Ovary (tissue), 7 donors: ENCODE measurements at regions not wholly inside any gene's neighbourhood (a gene's known extent, or its start where the extent isn't known, plus 50 kb on each side); places are given as distances from the start of the nearest gene placed in this dataset.

ENCODE experiments used
- DNase-seq, 5 donors: peaks; one replicate each; pipeline ENCODE4 v3.0.0-alpha.2; 2019 to 2020
- H3K27ac ChIP-seq, 2 donors: fragments of 200-600 bp; one replicate each; pipeline versions ENCODE4 v1.5.1 to v1.8.0; 2019 to 2022
- H3K27me3 ChIP-seq: fragments of 200-600 bp; one replicate; pipeline ENCODE4 v1.8.0; 2022
- H3K36me3 ChIP-seq: fragments of 200-600 bp; sonication (generic); one replicate; pipeline ENCODE4 v1.5.1; 2019
- H3K4me1 ChIP-seq: one replicate; pipeline ENCODE4 v1.8.1; 2013; ENCODE audit warnings: mild to moderate bottlenecking, moderate library complexity; ENCODE audit not compliant: insufficient read depth
- H3K4me3 ChIP-seq: fragments of 200-600 bp; sonication (generic); one replicate; pipeline ENCODE4 v1.5.1; 2017
- H3K9me3 ChIP-seq, 2 donors: fragments of 200-600 bp in 1 of 2; sonication (generic) in 1 of 2; one replicate each; pipeline versions ENCODE4 v1.5.1 to v1.8.1; 2013 to 2019; ENCODE audit warnings: mild to moderate bottlenecking in 1 of 2, moderate library complexity in 1 of 2
- CTCF ChIP-seq, 3 donors: fragments of 450-650 bp in 2 of 3; fragments of 200-600 bp in 1 of 3; IDR thresholded peaks; one replicate each; pipeline versions ENCODE4 v1.5.1 to v1.8.0; 2016 to 2022; ENCODE audit warnings: antibody characterized with exemption in 3 of 3, mild to moderate bottlenecking in 1 of 3
- EP300 ChIP-seq: sonication (generic); formaldehyde crosslinking; IDR thresholded peaks from one replicate; pipeline ENCODE4 v1.6.1; 2017; ENCODE audit warnings: antibody characterized with exemption
- POLR2A ChIP-seq: fragments of 450-650 bp; IDR thresholded peaks from one replicate; pipeline ENCODE4 v1.6.1; 2017; ENCODE audit warnings: antibody characterized with exemption, mild to moderate bottlenecking, moderate library complexity
- WGBS, 3 donors: extraction: QIAGEN DNeasy Blood & Tissue Kit in 1 of 3; methylation state at CpG; one replicate each; pipeline versions ENCODE4 v1.1.5 to v1.1.7; 2013 to 2017; 5-methylcytosine and 5-hydroxymethylcytosine counted together
- intact Hi-C, 4 donors: fragments of 100-400 bp; cut with DNase I; formaldehyde crosslinking; loops; one replicate each; pipeline versions ENCODE4 v1.11.0 to v1.15.1; 2022 to 2023
- donor health status: DM: no; HTN: no; CAD: no; lungs with moderate emphysema.
- donor health status: DM: no; HTN: no; CAD: no.
- donor health status: Bipolar disorder and iron deficiency.
- donor health status: DM: no; HTN: no; CAD: no.
- donor health status: DM: yes; HTN: yes; CAD: no.

GRCh38 chr4:143046906-143047305 lies 137.8 kb upstream of the USP38 start:
- WGBS, 3 donors = 87 to 96% (median 93%) methylated on average over 4 of the region's 4 CpGs
- Histone ChIP-seq H3K4me3 (no peak overlapping the region), H3K9me3 (no peaks in the 10 kb centered on the region), H3K36me3 (no peaks in the 10 kb centered on the region), H3K27ac (no peak overlapping the region), H3K4me1 (no peaks in the 10 kb centered on the region), H3K27me3 (no peaks in the 10 kb centered on the region)
- no peak for TF ChIP-seq POLR2A
- no peak for TF ChIP-seq EP300
- no peak for TF ChIP-seq CTCF (IDR thresholded peaks at IDR 0.05)
- DNase-seq = no peak
- intact Hi-C loops = no loop called here

GRCh38 chr4:143054971-143055370 lies 129.7 kb upstream of the USP38 start:
- Histone ChIP-seq H3K36me3 (no peaks in the 10 kb centered on the region), H3K9me3 (no peaks in the 10 kb centered on the region), H3K4me1 (no peaks in the 10 kb centered on the region), H3K4me3 (no peak overlapping the region), H3K27me3 (no peaks in the 10 kb centered on the region), H3K27ac (no peak overlapping the region)
- 0 to 86% (median 0%) methylated on average over 1 of the region's 1 CpG for WGBS, 3 donors
- no peak for DNase-seq
- intact Hi-C loops = no loop called here
- TF ChIP-seq EP300 = no peak
- TF ChIP-seq CTCF (IDR thresholded peaks at IDR 0.05) = no peak
- TF ChIP-seq POLR2A = no peak

GRCh38 chr4:143055997-143056396 lies 128.7 kb upstream of the USP38 start:
- intact Hi-C loops = no loop called here
- 93 to 97% (median 97%) methylated on average over 4 of the region's 4 CpGs for WGBS, 3 donors

GRCh38 chr4:143071351-143071750 lies 113.4 kb upstream of the USP38 start:
- no peak for TF ChIP-seq EP300
- no peak for TF ChIP-seq POLR2A
- no peak for TF ChIP-seq CTCF (IDR thresholded peaks at IDR 0.05)
- Histone ChIP-seq H3K27ac (no peak overlapping the region), H3K4me3 (no peak overlapping the region), H3K4me1 (no peaks in the 10 kb centered on the region), H3K27me3 (no peaks in the 10 kb centered on the region), H3K9me3 (no peaks in the 10 kb centered on the region), H3K36me3 (no peaks in the 10 kb centered on the region)
- 58 to 91% (median 88%) methylated on average over 2 to 4 of the region's 4 CpGs for WGBS, 3 donors
- no peak for DNase-seq
- intact Hi-C loops = no loop called here

More at GRCh38 chr4:143055997-143056396, 128.7 kb upstream of the USP38 start:
- Histone ChIP-seq H3K27me3 (no peaks in the 10 kb centered on the region), H3K9me3 (no peaks in the 10 kb centered on the region), H3K4me1 (no peaks in the 10 kb centered on the region), H3K36me3 (no peaks in the 10 kb centered on the region), H3K4me3 (no peak overlapping the region), H3K27ac (no peak overlapping the region)
- TF ChIP-seq POLR2A (no peak), EP300 (no peak), CTCF (IDR thresholded peaks at IDR 0.05) (no peak)
- no peak for DNase-seq

GRCh38 chr4:143076723-143077122 lies 108.0 kb upstream of the USP38 start:
- 38 to 59% (median 50%) methylated on average over 4 of the region's 4 CpGs for WGBS, 3 donors
- intact Hi-C loops = no loop called here
- Histone ChIP-seq H3K9me3 (no peaks in the 10 kb centered on the region), H3K27me3 (no peaks in the 10 kb centered on the region), H3K27ac (no peak overlapping the region), H3K4me1 (no peaks in the 10 kb centered on the region), H3K36me3 (no peaks in the 10 kb centered on the region), H3K4me3 (no peak overlapping the region)
- TF ChIP-seq CTCF (IDR thresholded peaks at IDR 0.05) (no peak), EP300 (no peak), POLR2A (no peak)
- no peak for DNase-seq
